IPS-18a (cell line): ENCODE measurements at regions not wholly inside any gene's neighbourhood (a gene's known extent, or its start where the extent isn't known, plus 50 kb on each side); places are given as distances from the start of the nearest gene placed in this dataset.

ENCODE experiments used
- H3K27ac ChIP-seq: one replicate; pipeline ENCODE4 v1.5.1; 2013; ENCODE audit warnings: low read length
- H3K27me3 ChIP-seq: one replicate; pipeline ENCODE4 v1.6.1; 2013; ENCODE audit warnings: mild to moderate bottlenecking, low read length; ENCODE audit not compliant: control insufficient read depth, insufficient read depth
- H3K36me3 ChIP-seq: one replicate; pipeline ENCODE4 v1.6.1; 2013; ENCODE audit warnings: low read depth, low read length; ENCODE audit not compliant: control insufficient read depth
- H3K4me1 ChIP-seq: one replicate; pipeline ENCODE4 v1.6.1; 2013; ENCODE audit warnings: low read depth, low read length; ENCODE audit not compliant: control insufficient read depth
- H3K4me3 ChIP-seq: one replicate; pipeline ENCODE4 v1.5.1; 2013; ENCODE audit warnings: low read length
- H3K9ac ChIP-seq: one replicate; pipeline ENCODE4 v1.6.1; 2013; ENCODE audit warnings: mild to moderate bottlenecking, low read length, moderate library complexity
- H3K9me3 ChIP-seq: one replicate; pipeline ENCODE4 v1.6.1; 2013; ENCODE audit warnings: low read depth, low read length; ENCODE audit not compliant: control insufficient read depth

GRCh38 chr2:220070349-220070748 lies 442.9 kb downstream of the SLC4A3 start:
- no peaks in the 10 kb centered on the region for H3K27me3 ChIP-seq
- H3K9ac ChIP-seq, result no peak overlapping the region
- H3K27ac ChIP-seq, result no peak overlapping the region
- H3K4me1 ChIP-seq, result no peaks in the 10 kb centered on the region
- H3K4me3 ChIP-seq, result no peak overlapping the region
- no peaks in the 10 kb centered on the region for H3K9me3 ChIP-seq
- H3K36me3 ChIP-seq, result no peaks in the 10 kb centered on the region

GRCh38 chr2:220071696-220072095 lies 444.3 kb downstream of the SLC4A3 start:
- no peaks in the 10 kb centered on the region for H3K9me3 ChIP-seq
- H3K9ac ChIP-seq, result no peak overlapping the region
- H3K36me3 ChIP-seq, result no peaks in the 10 kb centered on the region
- H3K4me3 ChIP-seq, result no peak overlapping the region
- no peaks in the 10 kb centered on the region for H3K27me3 ChIP-seq
- H3K4me1 ChIP-seq, result no peaks in the 10 kb centered on the region
- no peak overlapping the region for H3K27ac ChIP-seq

DNA sequence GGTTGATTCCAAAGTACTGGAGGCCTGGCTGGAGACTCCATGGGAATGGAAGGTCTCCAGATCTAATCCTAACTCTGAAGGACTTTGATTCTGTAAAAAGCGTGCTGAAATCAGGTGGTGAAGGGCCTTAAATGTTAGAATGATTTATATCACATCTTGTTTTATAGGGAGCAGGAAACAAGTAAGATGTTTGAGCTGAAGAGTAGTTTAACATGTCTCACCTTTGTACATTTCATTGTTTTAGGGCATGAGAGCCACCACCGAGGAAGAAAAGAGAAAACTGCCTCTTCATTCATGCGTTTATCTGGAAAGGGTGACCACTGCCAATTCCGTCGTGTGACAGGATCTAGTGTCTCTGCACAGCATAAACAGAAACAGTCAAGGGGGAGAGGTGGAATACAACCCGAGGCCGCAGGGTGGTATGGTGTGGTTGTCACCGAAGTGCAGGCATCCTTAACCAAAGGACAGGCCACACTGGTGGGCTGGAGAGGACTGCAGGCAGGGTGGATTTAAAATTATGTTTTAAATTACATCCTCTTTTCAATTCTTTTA lies 445.3 kb downstream of the SLC4A3 start:
- no peak overlapping the region for H3K27ac ChIP-seq
- peaks cover 10% of the 10 kb centered on the region for H3K4me1 ChIP-seq
- no peak overlapping the region for H3K9ac ChIP-seq
- H3K36me3 ChIP-seq, result no peaks in the 10 kb centered on the region
- no peak overlapping the region for H3K4me3 ChIP-seq
- H3K9me3 ChIP-seq, result no peaks in the 10 kb centered on the region
- H3K27me3 ChIP-seq, result no peaks in the 10 kb centered on the region

DNA sequence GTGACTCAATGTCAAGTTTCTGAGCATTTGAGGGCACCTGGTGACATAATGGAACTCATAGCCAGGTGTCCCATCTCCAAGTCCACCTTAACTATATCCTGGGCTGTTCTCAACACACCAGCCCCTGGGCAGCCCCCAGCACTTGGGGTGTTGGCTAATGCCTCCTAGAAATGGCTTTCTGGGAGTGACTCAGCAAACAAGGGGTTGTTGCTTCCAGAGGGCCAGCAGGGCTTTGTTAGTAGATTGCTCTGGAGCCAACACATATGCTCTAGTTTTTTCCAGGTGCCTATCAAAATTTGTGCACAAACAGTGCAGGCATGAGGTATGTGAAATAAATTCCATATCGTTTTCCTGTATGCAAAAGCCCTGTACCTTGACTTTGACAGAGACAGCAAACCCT lies 448.4 kb downstream of the SLC4A3 start:
- peaks cover 11% of the 10 kb centered on the region for H3K4me1 ChIP-seq
- H3K4me3 ChIP-seq, result no peak overlapping the region
- H3K36me3 ChIP-seq, result no peaks in the 10 kb centered on the region
- H3K9me3 ChIP-seq, result no peaks in the 10 kb centered on the region
- no peak overlapping the region for H3K9ac ChIP-seq
- no peak overlapping the region for H3K27ac ChIP-seq
- H3K27me3 ChIP-seq, result no peaks in the 10 kb centered on the region

GRCh38 chr2:220076734-220077133 lies 449.3 kb downstream of the SLC4A3 start:
- Histone ChIP-seq H3K4me1 (peaks cover 15% of the 10 kb centered on the region), H3K9me3 (no peaks in the 10 kb centered on the region), H3K9ac (no peak overlapping the region), H3K27ac (no peak overlapping the region), H3K36me3 (no peaks in the 10 kb centered on the region), H3K27me3 (no peaks in the 10 kb centered on the region), H3K4me3 (no peak overlapping the region)

DNA sequence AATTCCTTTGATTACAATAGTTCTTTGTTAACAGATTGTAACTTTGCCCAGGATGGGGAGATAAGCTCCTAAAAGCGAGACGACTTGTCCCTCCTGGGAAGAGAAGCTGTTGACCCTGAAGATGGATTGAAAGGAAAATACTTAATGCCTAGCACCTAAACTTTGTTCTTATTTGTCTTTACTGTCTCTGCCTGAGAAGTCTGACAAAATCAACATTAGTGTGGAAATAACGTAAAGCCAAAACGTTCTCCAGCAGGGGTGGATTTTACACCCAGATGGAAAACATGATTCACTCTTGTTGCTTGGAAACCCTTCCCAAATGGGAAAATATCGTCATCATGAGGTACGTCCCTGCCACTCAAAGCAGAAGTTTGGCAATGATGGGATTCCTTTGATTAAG lies 450.1 kb downstream of the SLC4A3 start:
- Histone ChIP-seq H3K27ac (no peak overlapping the region), H3K36me3 (no peaks in the 10 kb centered on the region), H3K9me3 (no peaks in the 10 kb centered on the region), H3K27me3 (no peaks in the 10 kb centered on the region), H3K9ac (no peak overlapping the region), H3K4me3 (no peak overlapping the region), H3K4me1 (peaks cover 15% of the 10 kb centered on the region)

- H3K4me1 ChIP-seq, result peaks cover 15% of the 10 kb centered on the region
- no peak overlapping the region for H3K9ac ChIP-seq
- H3K9me3 ChIP-seq, result no peaks in the 10 kb centered on the region
- no peaks in the 10 kb centered on the region for H3K36me3 ChIP-seq
- no peaks in the 10 kb centered on the region for H3K27me3 ChIP-seq
- no peak overlapping the region for H3K27ac ChIP-seq
- H3K4me3 ChIP-seq, result no peak overlapping the region
Observed at GRCh38 chr2:220078439-220078838, 451.0 kb downstream of the SLC4A3 start.

DNA sequence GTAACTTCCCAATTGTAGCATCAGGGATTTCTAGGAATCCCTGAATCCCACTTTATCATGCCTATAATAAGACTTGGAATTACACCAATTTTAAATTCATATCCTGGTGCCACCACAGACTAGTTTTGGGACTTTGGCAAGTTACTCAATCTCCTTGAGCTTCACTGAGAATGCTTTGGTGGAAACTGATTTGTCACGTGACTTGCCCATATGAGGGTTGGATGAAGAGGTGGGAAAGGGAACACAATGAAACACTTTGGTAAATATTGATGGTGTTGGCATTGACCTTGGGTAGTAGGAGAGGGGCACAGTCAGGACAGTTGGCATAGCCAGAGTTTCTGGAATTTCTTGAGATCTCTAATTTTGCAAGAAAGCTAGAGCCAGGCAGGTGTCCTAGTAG lies 452.2 kb downstream of the SLC4A3 start:
- Histone ChIP-seq H3K4me3 (no peak overlapping the region), H3K4me1 (peaks cover 15% of the 10 kb centered on the region), H3K27me3 (no peaks in the 10 kb centered on the region), H3K9ac (no peak overlapping the region), H3K27ac (no peak overlapping the region), H3K9me3 (no peaks in the 10 kb centered on the region), H3K36me3 (no peaks in the 10 kb centered on the region)

DNA sequence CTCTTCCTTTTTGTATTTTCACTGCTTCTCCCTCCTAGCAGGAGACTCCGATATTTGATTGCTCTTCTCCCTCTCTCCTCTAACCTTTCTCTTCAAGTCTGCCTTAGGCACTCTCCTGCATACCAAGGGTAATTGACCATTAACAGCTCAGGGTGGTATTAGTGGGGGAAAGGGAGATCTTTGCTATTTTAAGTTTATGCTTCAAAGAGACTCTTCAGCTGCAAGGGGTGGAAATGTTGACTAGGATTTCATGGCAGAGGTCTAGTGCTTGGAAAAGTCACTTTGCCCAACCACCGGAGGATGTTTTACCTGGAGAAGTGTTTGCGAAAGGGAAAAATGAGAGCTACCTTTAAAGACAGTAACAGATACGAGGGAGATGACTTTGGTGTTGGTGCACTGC lies 453.7 kb downstream of the SLC4A3 start:
- H3K9me3 ChIP-seq, result no peaks in the 10 kb centered on the region
- no peak overlapping the region for H3K4me3 ChIP-seq
- H3K9ac ChIP-seq, result no peak overlapping the region
- H3K4me1 ChIP-seq, result peaks cover 15% of the 10 kb centered on the region
- H3K27me3 ChIP-seq, result no peaks in the 10 kb centered on the region
- H3K27ac ChIP-seq, result no peak overlapping the region
- H3K36me3 ChIP-seq, result no peaks in the 10 kb centered on the region

DNA sequence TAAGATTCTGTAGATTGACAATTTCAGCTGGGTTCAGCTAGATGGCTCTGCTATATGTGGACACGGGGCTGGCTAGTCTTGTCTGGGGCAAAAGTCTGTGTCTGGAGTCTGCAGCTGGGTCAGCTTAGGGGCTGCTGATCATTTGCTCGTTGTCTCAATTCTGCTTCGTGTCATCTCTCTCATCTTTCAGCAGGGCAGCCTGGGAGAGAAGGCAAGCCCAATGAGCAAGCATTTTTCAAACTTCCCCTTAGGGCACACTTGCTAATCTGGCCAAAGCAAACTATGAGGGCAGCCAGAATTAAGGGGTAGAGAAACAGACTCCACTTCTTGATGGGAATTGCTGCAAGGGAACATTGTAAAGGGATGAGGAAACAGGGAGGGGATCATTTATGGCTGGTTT lies 462.6 kb downstream of the SLC4A3 start:
- Histone ChIP-seq H3K9ac (no peak overlapping the region), H3K27me3 (no peaks in the 10 kb centered on the region), H3K27ac (no peak overlapping the region), H3K4me3 (no peak overlapping the region), H3K9me3 (no peaks in the 10 kb centered on the region), H3K4me1 (no peaks in the 10 kb centered on the region), H3K36me3 (no peaks in the 10 kb centered on the region)

DNA sequence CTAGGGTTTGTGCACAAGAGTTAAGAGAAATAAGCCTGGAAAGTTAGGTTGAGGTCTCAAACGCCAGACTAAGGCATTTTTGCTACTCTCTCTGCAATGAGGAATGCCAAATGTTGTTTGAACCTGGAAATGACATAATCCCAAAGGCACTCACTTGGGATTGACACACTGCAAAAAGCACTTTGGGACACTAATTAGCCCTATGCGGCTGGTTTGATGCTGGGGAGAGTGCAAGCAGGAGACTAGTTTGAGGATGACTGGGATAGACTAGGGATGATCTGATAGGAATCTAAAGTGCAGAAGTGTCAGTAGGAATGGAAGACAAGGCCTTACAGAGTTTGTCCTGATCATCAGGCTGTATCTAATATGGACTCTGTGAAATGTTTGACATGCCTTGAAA lies 469.0 kb downstream of the SLC4A3 start:
- Histone ChIP-seq H3K9me3 (no peaks in the 10 kb centered on the region), H3K27ac (no peak overlapping the region), H3K4me1 (no peaks in the 10 kb centered on the region), H3K27me3 (no peaks in the 10 kb centered on the region), H3K9ac (no peak overlapping the region), H3K4me3 (no peak overlapping the region), H3K36me3 (no peaks in the 10 kb centered on the region)

- H3K9ac ChIP-seq, result no peak overlapping the region
- H3K9me3 ChIP-seq, result no peaks in the 10 kb centered on the region
- no peaks in the 10 kb centered on the region for H3K4me1 ChIP-seq
- H3K36me3 ChIP-seq, result no peaks in the 10 kb centered on the region
- no peaks in the 10 kb centered on the region for H3K27me3 ChIP-seq
- no peak overlapping the region for H3K4me3 ChIP-seq
- no peak overlapping the region for H3K27ac ChIP-seq
Observed at GRCh38 chr2:220101980-220102379, 474.6 kb downstream of the SLC4A3 start.
